OCI-LY7 (cell line): ENCODE measurements at regions not wholly inside any gene's neighbourhood (a gene's known extent, or its start where the extent isn't known, plus 50 kb on each side); places are given as distances from the start of the nearest gene placed in this dataset.

ENCODE experiments used
- EZH2phosphoT487 ChIP-seq: fragments of 200-600 bp; sonication (generic); IDR thresholded peaks from 2 replicates; pipeline ENCODE4 v1.6.1; 2018; ENCODE audit warnings: low read depth, borderline replicate concordance, mild to moderate bottlenecking, mixed run types, antibody characterized with exemption, low read length, moderate library complexity, mixed read lengths
- TF ChIP-seq, protein P1 (sequence below): fragments of 200-600 bp; sonication (generic); conservative IDR thresholded peaks from 2 replicates; pipeline ENCODE4 v1.5.1; 2014; ENCODE audit warnings: mild to moderate bottlenecking, antibody characterized with exemption, low read length, moderate library complexity, mixed read lengths

DNA sequence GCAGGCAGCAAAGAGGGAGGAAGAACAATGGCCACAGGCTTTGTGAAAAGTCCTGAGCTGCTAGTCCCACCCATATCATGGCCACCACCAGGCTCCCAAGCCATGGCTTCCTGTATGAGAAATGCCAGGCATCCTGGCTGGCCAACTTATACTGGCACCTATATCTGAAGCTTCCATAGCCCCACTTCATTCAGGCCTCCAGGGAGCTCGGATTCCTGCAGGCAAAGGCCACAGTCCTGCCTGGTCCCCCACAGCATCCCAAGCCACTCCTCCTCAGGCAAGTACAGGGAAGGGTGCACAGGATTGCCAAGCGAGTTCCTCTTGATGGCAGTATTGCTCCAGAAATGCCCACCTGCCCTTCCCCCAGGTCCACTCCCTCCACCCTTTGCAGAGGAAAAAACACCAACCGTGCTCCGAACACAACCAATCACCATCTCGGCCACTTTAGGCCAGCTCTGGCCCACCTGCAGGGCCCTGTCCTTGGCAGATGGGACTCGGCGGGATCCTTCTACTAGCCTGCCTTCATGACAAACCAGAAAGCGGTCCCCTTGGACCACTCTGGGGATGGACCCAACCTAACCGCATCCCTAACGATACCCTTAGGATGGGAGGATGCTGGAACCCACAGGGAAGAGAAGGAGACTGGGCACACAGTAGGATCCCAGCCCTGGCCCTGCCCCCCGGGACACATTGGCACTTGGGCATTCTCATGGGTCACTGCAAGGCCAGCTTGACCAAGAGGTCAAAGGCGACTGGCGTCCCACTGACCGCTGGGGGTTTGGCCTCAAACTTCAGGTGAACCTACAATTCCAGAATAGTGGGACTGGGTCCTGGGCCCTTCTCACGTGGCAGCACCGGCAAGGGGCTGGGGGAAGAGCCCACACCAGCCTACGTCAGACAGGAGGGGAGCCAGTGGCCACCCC, 220.4 kb upstream of the AGTR2 start:
- TF ChIP-seq, protein P1, sequence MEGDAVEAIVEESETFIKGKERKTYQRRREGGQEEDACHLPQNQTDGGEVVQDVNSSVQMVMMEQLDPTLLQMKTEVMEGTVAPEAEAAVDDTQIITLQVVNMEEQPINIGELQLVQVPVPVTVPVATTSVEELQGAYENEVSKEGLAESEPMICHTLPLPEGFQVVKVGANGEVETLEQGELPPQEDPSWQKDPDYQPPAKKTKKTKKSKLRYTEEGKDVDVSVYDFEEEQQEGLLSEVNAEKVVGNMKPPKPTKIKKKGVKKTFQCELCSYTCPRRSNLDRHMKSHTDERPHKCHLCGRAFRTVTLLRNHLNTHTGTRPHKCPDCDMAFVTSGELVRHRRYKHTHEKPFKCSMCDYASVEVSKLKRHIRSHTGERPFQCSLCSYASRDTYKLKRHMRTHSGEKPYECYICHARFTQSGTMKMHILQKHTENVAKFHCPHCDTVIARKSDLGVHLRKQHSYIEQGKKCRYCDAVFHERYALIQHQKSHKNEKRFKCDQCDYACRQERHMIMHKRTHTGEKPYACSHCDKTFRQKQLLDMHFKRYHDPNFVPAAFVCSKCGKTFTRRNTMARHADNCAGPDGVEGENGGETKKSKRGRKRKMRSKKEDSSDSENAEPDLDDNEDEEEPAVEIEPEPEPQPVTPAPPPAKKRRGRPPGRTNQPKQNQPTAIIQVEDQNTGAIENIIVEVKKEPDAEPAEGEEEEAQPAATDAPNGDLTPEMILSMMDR, result no peak
- TF ChIP-seq EZH2phosphoT487, result no peak
